Activated CD8-positive, alpha-beta T cell treated with anti-CD3 and anti-CD28 coated beads for 36 hours (primary cell): ENCODE measurements at regions not wholly inside any gene's neighbourhood (a gene's known extent, or its start where the extent isn't known, plus 50 kb on each side); places are given as distances from the start of the nearest gene placed in this dataset.

Experiments used
- ATAC-seq: fragments of 200-7000 bp; cut with Tn5 transposase; one replicate; pipeline ENCODE4 v1.10.0; 2021; ENCODE audit warnings: mild to moderate bottlenecking, moderate library complexity
- CTCF ChIA-PET: fragments of 350-600 bp; sonication (Branson Sonifier 250); formaldehyde crosslinking; loops from one replicate; lab custom pipeline; 2021; ENCODE audit warnings: antibody characterized with exemption; lab: Charles Lee
- POLR2A ChIA-PET: fragments of 350-600 bp; sonication (Branson Sonifier 250); formaldehyde crosslinking; loops from one replicate; lab custom pipeline; 2021; ENCODE audit warnings: antibody characterized with exemption; lab: Charles Lee
- DNase-seq: peaks from one replicate; pipeline ENCODE4 v3.0.0-alpha.2; 2020
- H3K27ac Mint-ChIP-seq: one replicate; pipeline ENCODE4 v1.8.0; 2021; ENCODE audit warnings: mild to moderate bottlenecking, mixed read lengths
- H3K27me3 Mint-ChIP-seq: one replicate; pipeline ENCODE4 v1.8.0; 2021; ENCODE audit warnings: mixed read lengths
- H3K36me3 Mint-ChIP-seq: one replicate; pipeline ENCODE4 v1.8.0; 2021; ENCODE audit warnings: low read depth, mixed read lengths
- H3K4me1 Mint-ChIP-seq: one replicate; pipeline ENCODE4 v1.8.0; 2021; ENCODE audit warnings: low read depth, mixed read lengths
- H3K4me3 Mint-ChIP-seq: one replicate; pipeline ENCODE4 v1.8.0; 2021; ENCODE audit warnings: mild to moderate bottlenecking, moderate library complexity, mixed read lengths
- H3K9me3 Mint-ChIP-seq: one replicate; pipeline ENCODE4 v1.8.0; 2021; ENCODE audit warnings: mixed read lengths
- intact Hi-C: fragments of 100-400 bp; cut with micrococcal nuclease; formaldehyde crosslinking; loops from one replicate; pipeline ENCODE4 v1.10.0; 2022
- TF ChIP-seq, protein P1 (sequence below): fragments of 200-600 bp; IDR thresholded peaks from one replicate; pipeline ENCODE4 v1.8.0; 2022; ENCODE audit warnings: antibody characterized with exemption, mild to moderate bottlenecking

DNA sequence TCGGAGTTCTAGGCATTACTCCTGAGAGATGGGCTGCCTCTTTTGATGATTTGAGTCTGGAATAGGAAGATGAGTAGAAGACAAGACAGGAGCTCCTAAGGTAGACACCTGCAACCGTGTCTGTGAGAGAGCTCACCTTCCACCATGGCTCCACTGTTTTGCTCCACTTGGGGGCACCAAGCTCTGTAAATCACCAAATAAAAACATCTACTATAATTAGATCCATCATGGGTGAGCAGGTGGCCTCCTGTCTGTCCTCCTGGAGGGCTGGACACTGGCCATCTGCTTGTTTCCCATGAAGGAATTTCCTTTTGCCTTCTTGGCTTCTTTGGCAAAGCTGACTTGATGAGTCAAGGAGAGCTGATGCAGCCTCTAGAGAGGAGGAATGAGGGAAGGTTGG, 179.0 kb downstream of the HAPSTR1 start:
- Mint-ChIP-seq H3K27ac (no peak overlapping the region), H3K27me3 (peaks cover 9% of the 10 kb centered on the region), H3K36me3 (no peaks in the 10 kb centered on the region), H3K4me1 (no peaks in the 10 kb centered on the region), H3K4me3 (no peak overlapping the region), H3K9me3 (no peaks in the 10 kb centered on the region)
- ChIA-PET CTCF (interaction anchor here (4.5 kb wide), 1 partner anchor 13 kb away, joined by 35 read pairs; no protein-coding TSS in a partner anchor), POLR2A (no interaction called here)
- ATAC-seq (no peak), DNase-seq (no peak)
- intact Hi-C loops: no loop called here
- TF ChIP-seq, protein P1, sequence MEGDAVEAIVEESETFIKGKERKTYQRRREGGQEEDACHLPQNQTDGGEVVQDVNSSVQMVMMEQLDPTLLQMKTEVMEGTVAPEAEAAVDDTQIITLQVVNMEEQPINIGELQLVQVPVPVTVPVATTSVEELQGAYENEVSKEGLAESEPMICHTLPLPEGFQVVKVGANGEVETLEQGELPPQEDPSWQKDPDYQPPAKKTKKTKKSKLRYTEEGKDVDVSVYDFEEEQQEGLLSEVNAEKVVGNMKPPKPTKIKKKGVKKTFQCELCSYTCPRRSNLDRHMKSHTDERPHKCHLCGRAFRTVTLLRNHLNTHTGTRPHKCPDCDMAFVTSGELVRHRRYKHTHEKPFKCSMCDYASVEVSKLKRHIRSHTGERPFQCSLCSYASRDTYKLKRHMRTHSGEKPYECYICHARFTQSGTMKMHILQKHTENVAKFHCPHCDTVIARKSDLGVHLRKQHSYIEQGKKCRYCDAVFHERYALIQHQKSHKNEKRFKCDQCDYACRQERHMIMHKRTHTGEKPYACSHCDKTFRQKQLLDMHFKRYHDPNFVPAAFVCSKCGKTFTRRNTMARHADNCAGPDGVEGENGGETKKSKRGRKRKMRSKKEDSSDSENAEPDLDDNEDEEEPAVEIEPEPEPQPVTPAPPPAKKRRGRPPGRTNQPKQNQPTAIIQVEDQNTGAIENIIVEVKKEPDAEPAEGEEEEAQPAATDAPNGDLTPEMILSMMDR: no peak

DNA sequence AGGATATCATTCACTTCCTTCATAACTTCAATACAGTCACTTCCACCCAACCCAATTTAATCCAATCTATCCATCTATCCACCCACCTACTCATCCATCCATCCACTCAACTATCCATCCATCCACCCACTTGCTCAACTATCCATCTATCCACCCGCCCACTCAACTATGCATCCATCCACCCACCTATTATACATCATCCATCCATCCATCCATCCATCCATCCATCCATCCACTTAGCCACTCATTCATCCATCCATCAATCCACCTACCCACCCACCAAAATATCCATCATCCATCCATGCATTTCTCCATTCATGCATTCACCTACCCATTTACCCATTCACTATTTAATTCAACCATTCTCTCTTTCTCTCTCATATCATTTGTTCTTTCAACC, 179.5 kb downstream of the HAPSTR1 start:
- Mint-ChIP-seq H3K27me3 (peaks cover 9% of the 10 kb centered on the region), H3K27ac (no peak overlapping the region), H3K36me3 (no peaks in the 10 kb centered on the region), H3K4me1 (no peaks in the 10 kb centered on the region), H3K9me3 (no peaks in the 10 kb centered on the region), H3K4me3 (no peak overlapping the region)
- TF ChIP-seq, protein P1: no peak
- no peak for DNase-seq
- ChIA-PET POLR2A (no interaction called here), CTCF (interaction anchor here (4.5 kb wide), 1 partner anchor 13 kb away, joined by 35 read pairs; no protein-coding TSS in a partner anchor)
- ATAC-seq: no peak
- intact Hi-C loops: no loop called here

DNA sequence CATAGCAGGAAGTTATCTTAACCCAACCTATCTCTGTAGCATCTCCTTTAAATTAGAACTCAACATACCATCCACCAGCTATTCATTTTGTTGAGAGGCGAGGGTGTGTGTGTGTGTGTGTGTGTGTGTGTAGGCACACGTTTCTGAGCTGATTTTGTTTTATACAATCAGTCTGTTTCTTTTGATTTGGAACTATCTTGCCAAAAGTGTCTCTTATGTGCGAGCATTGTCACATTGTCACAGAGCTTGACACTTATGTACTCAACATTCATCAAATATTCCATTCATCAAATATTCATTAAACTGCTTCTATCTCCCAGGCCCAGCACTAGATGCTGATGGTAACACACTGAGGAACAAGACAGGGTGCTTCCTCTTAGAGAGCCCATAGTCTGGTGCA, 180.4 kb downstream of the HAPSTR1 start:
- Mint-ChIP-seq H3K27me3 (peaks cover 9% of the 10 kb centered on the region), H3K36me3 (no peaks in the 10 kb centered on the region), H3K9me3 (no peaks in the 10 kb centered on the region), H3K4me1 (no peaks in the 10 kb centered on the region), H3K4me3 (no peak overlapping the region), H3K27ac (no peak overlapping the region)
- intact Hi-C loops: no loop called here
- ChIA-PET POLR2A (no interaction called here), CTCF (interaction anchor here (4.5 kb wide), 1 partner anchor 14 kb away, joined by 35 read pairs; no protein-coding TSS in a partner anchor)
- no peak for DNase-seq
- TF ChIP-seq, protein P1: no peak
- ATAC-seq: no peak

DNA sequence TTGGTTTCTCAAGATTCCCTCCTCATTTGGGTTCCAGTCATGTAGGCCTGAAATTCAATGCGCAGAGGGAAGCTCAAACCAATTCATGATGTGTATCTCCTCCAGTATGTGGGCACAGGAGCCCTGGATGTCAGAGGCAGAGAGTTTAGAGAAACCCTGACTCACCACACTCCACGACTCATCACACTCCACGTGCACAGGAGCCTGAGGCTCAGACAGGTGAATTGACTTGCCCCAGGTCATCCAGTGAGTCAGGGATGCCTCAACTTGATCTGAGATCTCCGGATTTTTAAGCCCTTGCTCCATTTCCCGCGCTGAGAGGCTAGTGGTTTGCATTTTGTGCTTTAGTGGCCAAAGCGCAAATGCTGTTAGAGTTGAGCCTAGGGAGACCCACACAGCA, 183.9 kb downstream of the HAPSTR1 start:
- Mint-ChIP-seq H3K4me1 (no peaks in the 10 kb centered on the region), H3K9me3 (no peaks in the 10 kb centered on the region), H3K36me3 (no peaks in the 10 kb centered on the region), H3K27ac (no peak overlapping the region), H3K27me3 (peaks cover 4% of the 10 kb centered on the region), H3K4me3 (no peak overlapping the region)
- ChIA-PET CTCF (no interaction called here), POLR2A (no interaction called here)
- intact Hi-C loops: no loop called here
- DNase-seq (no peak), ATAC-seq (no peak)
- TF ChIP-seq, protein P1: no peak

DNA sequence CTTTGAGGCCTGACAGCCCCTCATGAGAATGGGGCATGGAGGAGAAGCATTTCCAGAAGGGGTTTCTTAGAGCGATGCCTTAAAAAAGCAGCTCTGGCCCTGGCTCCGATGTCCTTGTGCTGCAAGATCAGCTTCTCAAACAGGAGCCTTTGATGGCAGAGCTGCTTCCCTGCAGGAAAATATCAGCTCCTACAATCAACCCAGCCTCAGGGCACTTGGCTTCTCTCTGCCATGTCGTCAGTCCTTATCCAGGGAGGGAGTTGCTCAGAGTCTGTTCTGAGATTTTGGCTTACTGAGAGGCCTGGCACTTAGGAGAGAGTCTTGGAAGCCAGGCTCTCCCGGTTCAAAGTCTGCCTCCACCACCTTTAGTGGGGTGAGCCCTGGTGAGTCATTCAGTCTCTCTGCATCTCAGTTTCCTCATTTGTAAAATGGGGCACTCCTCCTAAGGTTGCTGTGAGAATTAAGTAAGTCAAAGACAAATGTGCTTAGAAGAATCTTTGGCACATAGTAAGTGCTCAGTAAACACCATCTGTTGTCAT, 184.4 kb downstream of the HAPSTR1 start:
- POLR2A ChIA-PET: no interaction called here
- Mint-ChIP-seq H3K9me3 (no peaks in the 10 kb centered on the region), H3K36me3 (no peaks in the 10 kb centered on the region), H3K27me3 (peaks cover 4% of the 10 kb centered on the region), H3K4me1 (no peaks in the 10 kb centered on the region), H3K4me3 (no peak overlapping the region), H3K27ac (no peak overlapping the region)
- TF ChIP-seq, protein P1: no peak
- CTCF ChIA-PET: no interaction called here
- intact Hi-C loops: no loop called here
- DNase-seq: no peak
- no peak for ATAC-seq
